Peyer's patch (tissue), 4 donors: ENCODE measurements at regions not wholly inside any gene's neighbourhood (a gene's known extent, or its start where the extent isn't known, plus 50 kb on each side); places are given as distances from the start of the nearest gene placed in this dataset.

Source experiments
- POLR2A ChIP-seq, 2 donors: fragments of 450-650 bp; IDR thresholded peaks; one replicate each; pipeline ENCODE4 v1.5.1; 2017; ENCODE audit warnings: antibody characterized with exemption in 2 of 2, mild to moderate bottlenecking in 2 of 2, moderate library complexity in 2 of 2
- TF ChIP-seq, protein P1 (sequence below), 6 experiments: fragments of 450-650 bp in 4 of 6; fragments of 200-600 bp in 2 of 6; sonication (generic) in 1 of 6; IDR thresholded peaks; one replicate each; pipeline ENCODE4 v1.5.1; 2017 to 2019; ENCODE audit warnings: antibody characterized with exemption in 6 of 6, mild to moderate bottlenecking in 3 of 6, moderate library complexity in 1 of 6

- TF ChIP-seq POLR2A (IDR thresholded peaks at IDR 0.05), result no peak
- TF ChIP-seq, protein P1, sequence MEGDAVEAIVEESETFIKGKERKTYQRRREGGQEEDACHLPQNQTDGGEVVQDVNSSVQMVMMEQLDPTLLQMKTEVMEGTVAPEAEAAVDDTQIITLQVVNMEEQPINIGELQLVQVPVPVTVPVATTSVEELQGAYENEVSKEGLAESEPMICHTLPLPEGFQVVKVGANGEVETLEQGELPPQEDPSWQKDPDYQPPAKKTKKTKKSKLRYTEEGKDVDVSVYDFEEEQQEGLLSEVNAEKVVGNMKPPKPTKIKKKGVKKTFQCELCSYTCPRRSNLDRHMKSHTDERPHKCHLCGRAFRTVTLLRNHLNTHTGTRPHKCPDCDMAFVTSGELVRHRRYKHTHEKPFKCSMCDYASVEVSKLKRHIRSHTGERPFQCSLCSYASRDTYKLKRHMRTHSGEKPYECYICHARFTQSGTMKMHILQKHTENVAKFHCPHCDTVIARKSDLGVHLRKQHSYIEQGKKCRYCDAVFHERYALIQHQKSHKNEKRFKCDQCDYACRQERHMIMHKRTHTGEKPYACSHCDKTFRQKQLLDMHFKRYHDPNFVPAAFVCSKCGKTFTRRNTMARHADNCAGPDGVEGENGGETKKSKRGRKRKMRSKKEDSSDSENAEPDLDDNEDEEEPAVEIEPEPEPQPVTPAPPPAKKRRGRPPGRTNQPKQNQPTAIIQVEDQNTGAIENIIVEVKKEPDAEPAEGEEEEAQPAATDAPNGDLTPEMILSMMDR (IDR thresholded peaks at IDR 0.05), result no peak
Measured at GRCh38 chr10:63042256-63042655, 90.9 kb upstream of the NRBF2 start.
